ENCODE measurements at regions not wholly inside any gene's neighbourhood (a gene's known extent, or its start where the extent isn't known, plus 50 kb on each side); places are given as distances from the start of the nearest gene placed in this dataset.

DNA sequence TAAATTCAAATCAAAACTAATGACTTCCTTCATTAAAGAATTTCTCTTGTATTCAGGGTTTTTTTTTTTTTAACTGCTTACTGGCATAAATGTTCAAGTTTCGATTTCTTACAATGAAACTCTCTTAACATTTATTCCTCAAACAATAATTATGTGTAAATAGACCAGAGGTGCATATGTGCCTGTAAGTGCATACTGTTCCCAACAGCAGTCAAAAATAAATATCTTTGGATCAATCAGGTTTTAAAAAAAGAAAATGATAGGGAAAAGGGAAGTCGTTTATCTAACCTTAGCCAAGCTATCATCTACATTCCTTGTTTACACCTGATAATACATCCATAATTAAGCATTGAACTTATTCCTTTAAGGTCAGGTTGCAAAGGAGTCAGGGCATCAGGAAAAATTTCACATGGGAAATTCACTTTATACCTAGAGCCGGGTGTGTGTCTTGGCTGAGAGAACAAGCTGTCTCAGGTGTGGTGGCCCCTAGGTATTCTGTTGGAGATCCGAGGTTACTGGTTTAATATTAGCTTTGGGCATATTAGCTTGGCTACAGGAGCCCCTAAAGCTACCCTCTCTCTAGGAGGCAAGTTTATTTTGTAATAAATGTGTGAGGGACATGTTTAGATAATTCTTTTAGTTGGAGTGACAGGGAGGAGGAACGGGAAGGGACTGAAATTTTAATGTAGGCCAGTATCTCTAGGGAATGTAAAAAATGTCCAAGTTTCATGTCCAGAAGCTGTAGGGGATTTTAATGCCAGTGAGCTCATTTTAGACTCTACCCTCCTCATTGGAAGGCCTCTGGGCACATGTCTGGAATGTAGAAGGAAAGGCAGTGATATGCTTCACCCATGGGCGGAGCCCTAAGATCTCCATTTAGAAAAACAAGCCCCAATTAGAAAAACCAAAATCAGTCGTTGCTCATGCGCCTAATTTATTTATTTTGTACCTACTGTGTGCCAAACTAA is 327.9 kb upstream of the PROX1 start:
- Mint-ChIP-seq H3K36me3 (ENCODE audit: insufficient read depth, unreplicated experiment) (no peaks in the 10 kb centered on the region), H3K27me3 (ENCODE audit: insufficient read depth, unreplicated experiment) (peaks cover 14% of the 10 kb centered on the region), H3K9me3 (ENCODE audit: unreplicated experiment) (no peaks in the 10 kb centered on the region), H3K27ac (ENCODE audit: low read depth, unreplicated experiment) (no peak overlapping the region), H3K4me1 (ENCODE audit: insufficient read depth, unreplicated experiment) (no peaks in the 10 kb centered on the region), H3K4me3 (ENCODE audit: unreplicated experiment) (no peak overlapping the region)
- CTCF ChIA-PET: interaction anchor here (1.1 to 2.4 kb wide), 4 partner anchors 9 to 486 kb away, joined by 3 to 9 read pairs (median 4); no protein-coding TSS in a partner anchor
- TF ChIP-seq, protein P1, sequence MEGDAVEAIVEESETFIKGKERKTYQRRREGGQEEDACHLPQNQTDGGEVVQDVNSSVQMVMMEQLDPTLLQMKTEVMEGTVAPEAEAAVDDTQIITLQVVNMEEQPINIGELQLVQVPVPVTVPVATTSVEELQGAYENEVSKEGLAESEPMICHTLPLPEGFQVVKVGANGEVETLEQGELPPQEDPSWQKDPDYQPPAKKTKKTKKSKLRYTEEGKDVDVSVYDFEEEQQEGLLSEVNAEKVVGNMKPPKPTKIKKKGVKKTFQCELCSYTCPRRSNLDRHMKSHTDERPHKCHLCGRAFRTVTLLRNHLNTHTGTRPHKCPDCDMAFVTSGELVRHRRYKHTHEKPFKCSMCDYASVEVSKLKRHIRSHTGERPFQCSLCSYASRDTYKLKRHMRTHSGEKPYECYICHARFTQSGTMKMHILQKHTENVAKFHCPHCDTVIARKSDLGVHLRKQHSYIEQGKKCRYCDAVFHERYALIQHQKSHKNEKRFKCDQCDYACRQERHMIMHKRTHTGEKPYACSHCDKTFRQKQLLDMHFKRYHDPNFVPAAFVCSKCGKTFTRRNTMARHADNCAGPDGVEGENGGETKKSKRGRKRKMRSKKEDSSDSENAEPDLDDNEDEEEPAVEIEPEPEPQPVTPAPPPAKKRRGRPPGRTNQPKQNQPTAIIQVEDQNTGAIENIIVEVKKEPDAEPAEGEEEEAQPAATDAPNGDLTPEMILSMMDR (IDR thresholded peaks at IDR 0.05; ENCODE audit: unreplicated experiment): no peak
- DNase-seq (ENCODE audit: unreplicated experiment): no peak
- intact Hi-C loops (cut with micrococcal nuclease): loop anchor here (10.0 kb wide), 1 partner anchor 465 kb away; no protein-coding TSS in a partner anchor
- no TSS peak for BruUV-seq (replicated peaks)
- POLR2A ChIA-PET: no interaction called here

DNA sequence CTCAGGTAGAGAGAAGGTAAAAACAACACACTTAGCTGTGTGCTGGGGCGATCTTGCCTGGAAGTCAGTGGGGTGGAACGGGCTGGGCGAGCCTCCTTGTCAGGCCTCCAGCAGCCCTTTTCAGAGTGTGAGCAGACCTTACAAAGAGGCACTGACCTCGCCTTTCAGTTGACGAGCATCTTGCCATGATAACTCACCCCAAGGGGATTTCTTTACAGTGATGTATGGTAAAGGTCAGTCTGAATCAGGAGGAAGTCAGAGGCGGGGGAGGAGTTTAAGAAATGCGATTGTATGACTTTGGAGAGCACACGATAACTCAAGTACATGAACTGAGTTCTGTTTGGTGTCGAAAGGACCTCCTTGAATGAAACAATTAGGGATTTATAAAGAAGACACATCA is 326.5 kb upstream of the PROX1 start:
- Mint-ChIP-seq H3K9me3 (ENCODE audit: unreplicated experiment) (no peaks in the 10 kb centered on the region), H3K27me3 (ENCODE audit: insufficient read depth, unreplicated experiment) (peaks cover 14% of the 10 kb centered on the region), H3K4me3 (ENCODE audit: unreplicated experiment) (no peak overlapping the region), H3K36me3 (ENCODE audit: insufficient read depth, unreplicated experiment) (no peaks in the 10 kb centered on the region), H3K27ac (ENCODE audit: low read depth, unreplicated experiment) (no peak overlapping the region), H3K4me1 (ENCODE audit: insufficient read depth, unreplicated experiment) (no peaks in the 10 kb centered on the region)
- TF ChIP-seq, protein P1 (IDR thresholded peaks at IDR 0.05; ENCODE audit: unreplicated experiment): no peak
- no peak for DNase-seq (ENCODE audit: unreplicated experiment)
- CTCF ChIA-PET: interaction anchor here (1.6 to 2.4 kb wide), 2 partner anchors 15 to 462 kb away, joined by 5 read pairs; no protein-coding TSS in a partner anchor
- POLR2A ChIA-PET: no interaction called here
- intact Hi-C loops (cut with micrococcal nuclease): loop anchor here (10.0 kb wide), 1 partner anchor 463 kb away; no protein-coding TSS in a partner anchor
- no TSS peak for BruUV-seq (replicated peaks)

DNA sequence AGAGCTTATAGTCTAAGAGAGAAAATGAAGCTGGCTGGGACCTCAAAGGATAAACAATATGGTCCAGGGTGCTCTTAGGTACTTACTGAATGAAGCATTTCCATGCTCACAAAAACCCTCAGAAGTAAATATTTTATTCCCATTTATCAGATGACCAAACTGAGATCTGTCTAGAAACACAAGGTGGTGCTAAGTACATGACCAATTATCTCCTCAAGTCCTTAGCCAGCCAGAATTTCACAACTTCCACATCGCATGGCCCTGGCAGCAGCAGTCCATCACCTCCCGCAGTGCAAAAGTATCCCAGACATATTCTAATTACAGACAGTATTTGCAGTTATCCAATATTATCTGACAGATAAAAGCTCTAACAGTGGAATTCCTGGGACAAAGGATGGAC is 321.7 kb upstream of the PROX1 start:
- intact Hi-C loops (cut with micrococcal nuclease): loop anchor here (10.0 kb wide), 1 partner anchor 459 kb away; no protein-coding TSS in a partner anchor
- TF ChIP-seq, protein P1 (IDR thresholded peaks at IDR 0.05; ENCODE audit: unreplicated experiment): no peak
- Mint-ChIP-seq H3K36me3 (ENCODE audit: insufficient read depth, unreplicated experiment) (no peaks in the 10 kb centered on the region), H3K4me1 (ENCODE audit: insufficient read depth, unreplicated experiment) (no peaks in the 10 kb centered on the region), H3K27ac (ENCODE audit: low read depth, unreplicated experiment) (no peak overlapping the region), H3K27me3 (ENCODE audit: insufficient read depth, unreplicated experiment) (peaks cover 20% of the 10 kb centered on the region), H3K9me3 (ENCODE audit: unreplicated experiment) (no peaks in the 10 kb centered on the region), H3K4me3 (ENCODE audit: unreplicated experiment) (no peak overlapping the region)
- ChIA-PET POLR2A (interaction anchor here (0.7 kb wide), 1 partner anchor 592 kb away, joined by 3 read pairs; no protein-coding TSS in a partner anchor), CTCF (interaction anchor here (0.8 to 1.1 kb wide), 3 partner anchors 10 to 457 kb away, joined by 3 to 5 read pairs (median 3); no protein-coding TSS in a partner anchor)
- DNase-seq (ENCODE audit: unreplicated experiment): no peak
- BruUV-seq (replicated peaks): no TSS peak

DNA sequence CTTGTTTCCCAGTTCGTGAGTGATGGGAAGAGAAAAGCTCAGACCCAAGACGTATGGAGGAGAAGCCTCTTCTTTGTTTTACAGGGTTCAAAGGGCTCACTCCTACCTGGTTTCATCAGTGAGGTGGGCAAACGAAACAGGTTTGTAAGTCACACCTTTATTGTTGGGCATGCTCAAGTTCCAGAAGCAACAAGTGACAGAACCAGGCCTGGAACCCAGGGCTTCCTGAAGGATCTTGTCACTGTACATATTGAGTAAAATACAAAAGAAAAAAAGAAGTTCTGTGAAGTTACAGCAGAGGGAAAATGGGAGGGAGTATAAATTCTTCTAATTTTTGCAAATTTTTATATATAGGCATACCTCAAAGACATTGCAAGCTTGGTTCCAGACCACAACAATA is 320.9 kb upstream of the PROX1 start:
- H3K27me3 Mint-ChIP-seq (ENCODE audit: insufficient read depth, unreplicated experiment): peaks cover 28% of the 10 kb centered on the region
- TF ChIP-seq, protein P1 (IDR thresholded peaks at IDR 0.05; ENCODE audit: unreplicated experiment): no peak
- BruUV-seq (replicated peaks): no TSS peak
- intact Hi-C loops (cut with micrococcal nuclease): loop anchor here (10.0 kb wide), 1 partner anchor 458 kb away; no protein-coding TSS in a partner anchor
- H3K9me3 Mint-ChIP-seq (ENCODE audit: unreplicated experiment): no peaks in the 10 kb centered on the region
- no peak overlapping the region for H3K4me3 Mint-ChIP-seq (ENCODE audit: unreplicated experiment)
- no peaks in the 10 kb centered on the region for H3K4me1 Mint-ChIP-seq (ENCODE audit: insufficient read depth, unreplicated experiment)
- no peaks in the 10 kb centered on the region for H3K36me3 Mint-ChIP-seq (ENCODE audit: insufficient read depth, unreplicated experiment)
- DNase-seq (ENCODE audit: unreplicated experiment): no peak
- POLR2A ChIA-PET: no interaction called here
- CTCF ChIA-PET: interaction anchor here (0.6 to 1.1 kb wide), 4 partner anchors 9 to 456 kb away, joined by 3 to 5 read pairs (median 3); no protein-coding TSS in a partner anchor
- H3K27ac Mint-ChIP-seq (ENCODE audit: low read depth, unreplicated experiment): no peak overlapping the region

Measured in MCF 10A (cell line).